K562 (cell line): ENCODE measurements at regions not wholly inside any gene's neighbourhood (a gene's known extent, or its start where the extent isn't known, plus 50 kb on each side); places are given as distances from the start of the nearest gene placed in this dataset.

Experiments
- EWSR1 ChIP-seq: fragments of 450-650 bp; IDR thresholded peaks from 2 replicates; pipeline ENCODE4 v1.6.1; 2018; ENCODE audit warnings: borderline replicate concordance, mild to moderate bottlenecking, low read depth, moderate library complexity; ENCODE audit not compliant: partially characterized antibody
- ZNF318 ChIP-seq, 2 experiments: fragments of 450-650 bp; IDR thresholded peaks; 2 replicates each; pipeline ENCODE4 v1.6.1; 2016; ENCODE audit warnings: mild to moderate bottlenecking in 2 of 2, borderline replicate concordance in 1 of 2, low read depth in 1 of 2, moderate library complexity in 1 of 2
- TF ChIP-seq, protein P1 (sequence below): fragments of 450-650 bp; IDR thresholded peaks from 2 replicates; pipeline ENCODE4 v1.6.1; 2018; ENCODE audit warnings: mild to moderate bottlenecking, low read depth; ENCODE audit not compliant: partially characterized antibody

- TF ChIP-seq, protein P1, sequence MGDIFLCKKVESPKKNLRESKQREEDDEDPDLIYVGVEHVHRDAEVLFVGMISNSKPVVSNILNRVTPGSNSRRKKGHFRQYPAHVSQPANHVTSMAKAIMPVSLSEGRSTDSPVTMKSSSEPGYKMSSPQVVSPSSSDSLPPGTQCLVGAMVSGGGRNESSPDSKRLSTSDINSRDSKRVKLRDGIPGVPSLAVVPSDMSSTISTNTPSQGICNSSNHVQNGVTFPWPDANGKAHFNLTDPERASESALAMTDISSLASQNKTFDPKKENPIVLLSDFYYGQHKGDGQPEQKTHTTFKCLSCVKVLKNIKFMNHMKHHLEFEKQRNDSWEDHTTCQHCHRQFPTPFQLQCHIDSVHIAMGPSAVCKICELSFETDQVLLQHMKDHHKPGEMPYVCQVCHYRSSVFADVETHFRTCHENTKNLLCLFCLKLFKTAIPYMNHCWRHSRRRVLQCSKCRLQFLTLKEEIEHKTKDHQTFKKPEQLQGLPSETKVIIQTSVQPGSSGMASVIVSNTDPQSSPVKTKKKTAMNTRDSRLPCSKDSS: no peak
- no peak for TF ChIP-seq EWSR1
- no peak for TF ChIP-seq ZNF318 (IDR thresholded peaks at IDR 0.05; ENCODE audit: borderline replicate concordance in 1 of 2, low read depth in 1 of 2)
Measured at GRCh38 chr1:72636631-72637030, 354.3 kb upstream of the NEGR1 start (continued).
